Keratinocyte (primary cell): ENCODE measurements at regions not wholly inside any gene's neighbourhood (a gene's known extent, or its start where the extent isn't known, plus 50 kb on each side); places are given as distances from the start of the nearest gene placed in this dataset.

Source experiments
- DNase-seq: peaks from one replicate; pipeline ENCODE4 v3.0.0-alpha.2; 2011; ENCODE audit warnings: low read depth, missing footprints, low spot score
- FAIRE-seq: peaks from 2 replicates; lab custom pipeline; 2011; peaks lifted over from hg19 to GRCh38; lab: Jason Lieb, UNC
- H2AFZ ChIP-seq: 2 replicates; pipeline ENCODE4 v1.6.0; 2012; ENCODE audit warnings: low read length, control low read depth, inconsistent platforms; ENCODE audit not compliant: control insufficient read depth
- H3K27ac ChIP-seq: 2 replicates; pipeline ENCODE4 v1.5.1; 2011; ENCODE audit warnings: low read length; ENCODE audit not compliant: control insufficient read depth, insufficient read depth
- H3K27me3 ChIP-seq: 3 replicates; pipeline ENCODE4 v1.6.0; 2011; ENCODE audit warnings: low read length; ENCODE audit not compliant: control insufficient read depth, insufficient read depth; ENCODE audit errors: extremely low read depth
- H3K36me3 ChIP-seq, 2 experiments: 2 replicates in 1 of 2; 3 replicates in 1 of 2; pipeline ENCODE4 v1.5.1; 2011; ENCODE audit warnings: low read length in 2 of 2, mild to moderate bottlenecking in 1 of 2; ENCODE audit not compliant: control insufficient read depth in 2 of 2, insufficient read depth in 2 of 2; ENCODE audit errors: extremely low read depth in 1 of 2
- H3K4me1 ChIP-seq: 3 replicates; pipeline ENCODE4 v1.5.1; 2011; ENCODE audit warnings: low read length; ENCODE audit not compliant: control insufficient read depth, insufficient read depth; ENCODE audit errors: extremely low read depth
- H3K4me2 ChIP-seq: 3 replicates; pipeline ENCODE4 v1.6.0; 2011; ENCODE audit warnings: low read depth, low read length; ENCODE audit not compliant: control insufficient read depth, insufficient read depth; ENCODE audit errors: extremely low read depth
- H3K4me3 ChIP-seq, 3 experiments: fragments of 200-600 bp in 1 of 3; sonication (generic) in 1 of 3; 2 replicates in 2 of 3; 3 replicates in 1 of 3; pipeline ENCODE4 v1.5.1; 2011 to 2016; ENCODE audit warnings: low read length in 3 of 3, mild to moderate bottlenecking in 3 of 3, control low read depth in 2 of 3, inconsistent platforms in 1 of 3, low read depth in 1 of 3, mixed read lengths in 1 of 3, mixed run types in 1 of 3, moderate library complexity in 1 of 3; ENCODE audit not compliant: control insufficient read depth in 2 of 3, insufficient read depth in 2 of 3; ENCODE audit errors: extremely low read depth in 1 of 3
- H3K79me2 ChIP-seq: 2 replicates; pipeline ENCODE4 v1.6.0; 2012; ENCODE audit warnings: low read length; ENCODE audit not compliant: control insufficient read depth, insufficient read depth
- H3K9ac ChIP-seq: 3 replicates; pipeline ENCODE4 v1.6.0; 2011; ENCODE audit warnings: low read length; ENCODE audit not compliant: control insufficient read depth, insufficient read depth; ENCODE audit errors: extremely low read depth
- H3K9me1 ChIP-seq: 3 replicates; pipeline ENCODE4 v1.6.0; 2011; ENCODE audit warnings: low read length; ENCODE audit not compliant: control insufficient read depth, insufficient read depth; ENCODE audit errors: extremely low read depth
- H3K9me3 ChIP-seq: 2 replicates; pipeline ENCODE4 v1.5.1; 2012; ENCODE audit warnings: low read depth, low read length; ENCODE audit not compliant: control insufficient read depth
- H4K20me1 ChIP-seq: 3 replicates; pipeline ENCODE4 v1.6.0; 2011; ENCODE audit warnings: low read length; ENCODE audit not compliant: control insufficient read depth, insufficient read depth; ENCODE audit errors: extremely low read depth
- CTCF ChIP-seq, 3 experiments: IDR thresholded peaks in 1 of 3; conservative IDR thresholded peaks in 1 of 3; optimal IDR thresholded peaks in 1 of 3; 2 replicates in 2 of 3; 3 replicates in 1 of 3; pipeline versions ENCODE3 to v1.5.1; 2011; ENCODE audit warnings: low read length in 3 of 3, mild to moderate bottlenecking in 3 of 3, moderate library complexity in 2 of 3, control low read depth in 1 of 3, inconsistent platforms in 1 of 3; ENCODE audit not compliant: insufficient read depth in 2 of 3; ENCODE audit errors: extremely low read depth in 1 of 3
- EZH2 ChIP-seq: IDR thresholded peaks from one replicate; pipeline ENCODE4 v1.6.1; 2012; ENCODE audit warnings: inconsistent platforms, mild to moderate bottlenecking, low read length, moderate library complexity
- dilution Hi-C: fragments of 300-500 bp; cut with MboI; formaldehyde crosslinking; loops from one replicate; pipeline ENCODE4 v1.7.0; 2020; ENCODE audit warnings: low sequenced_read_pairs; ENCODE audit not compliant: extremely low pct_ligation_motif_present

GRCh38 chr2:7270011-7270431, 352.8 kb downstream of the RNF144A start:
- Histone ChIP-seq H3K4me3 (no peak overlapping the region), H3K9me1 (no peaks in the 10 kb centered on the region), H3K4me1 (no peaks in the 10 kb centered on the region), H3K27me3 (no peaks in the 10 kb centered on the region), H3K36me3 (no peaks in the 10 kb centered on the region), H3K9me3 (no peaks in the 10 kb centered on the region), H3K79me2 (no peaks in the 10 kb centered on the region), H3K9ac (no peak overlapping the region), H4K20me1 (no peaks in the 10 kb centered on the region), H3K4me2 (no peak overlapping the region), H3K27ac (no peak overlapping the region), H2AFZ (no peak overlapping the region)
- FAIRE-seq (no peak), DNase-seq (no peak)
- TF ChIP-seq CTCF (optimal IDR thresholded peaks at IDR 0.05 in 1 of 3, IDR thresholded peaks at IDR 0.05 in 1 of 3, conservative IDR thresholded peaks at IDR 0.05 in 1 of 3; ENCODE audit: extremely low read depth in 1 of 3, insufficient read depth in 2 of 3, low read length in 3 of 3): no peak
- TF ChIP-seq EZH2: no peak
- dilution Hi-C loops: no loop called here

GRCh38 chr2:7272210-7272609, 355.0 kb downstream of the RNF144A start:
- FAIRE-seq (no peak), DNase-seq (no peak)
- Histone ChIP-seq H2AFZ (no peak overlapping the region), H3K9me3 (no peaks in the 10 kb centered on the region), H3K4me1 (no peaks in the 10 kb centered on the region), H3K36me3 (no peaks in the 10 kb centered on the region), H3K4me2 (no peak overlapping the region), H3K27ac (no peak overlapping the region), H3K4me3 (no peak overlapping the region), H3K27me3 (no peaks in the 10 kb centered on the region), H3K9ac (no peak overlapping the region), H3K79me2 (no peaks in the 10 kb centered on the region), H3K9me1 (no peaks in the 10 kb centered on the region), H4K20me1 (no peaks in the 10 kb centered on the region)
- dilution Hi-C loops: no loop called here
- TF ChIP-seq EZH2: no peak
- TF ChIP-seq CTCF (optimal IDR thresholded peaks at IDR 0.05 in 1 of 3, IDR thresholded peaks at IDR 0.05 in 1 of 3, conservative IDR thresholded peaks at IDR 0.05 in 1 of 3; ENCODE audit: extremely low read depth in 1 of 3, insufficient read depth in 2 of 3, low read length in 3 of 3): no peak
